ENCODE measurements at regions not wholly inside any gene's neighbourhood (a gene's known extent, or its start where the extent isn't known, plus 50 kb on each side); places are given as distances from the start of the nearest gene placed in this dataset.

DNA sequence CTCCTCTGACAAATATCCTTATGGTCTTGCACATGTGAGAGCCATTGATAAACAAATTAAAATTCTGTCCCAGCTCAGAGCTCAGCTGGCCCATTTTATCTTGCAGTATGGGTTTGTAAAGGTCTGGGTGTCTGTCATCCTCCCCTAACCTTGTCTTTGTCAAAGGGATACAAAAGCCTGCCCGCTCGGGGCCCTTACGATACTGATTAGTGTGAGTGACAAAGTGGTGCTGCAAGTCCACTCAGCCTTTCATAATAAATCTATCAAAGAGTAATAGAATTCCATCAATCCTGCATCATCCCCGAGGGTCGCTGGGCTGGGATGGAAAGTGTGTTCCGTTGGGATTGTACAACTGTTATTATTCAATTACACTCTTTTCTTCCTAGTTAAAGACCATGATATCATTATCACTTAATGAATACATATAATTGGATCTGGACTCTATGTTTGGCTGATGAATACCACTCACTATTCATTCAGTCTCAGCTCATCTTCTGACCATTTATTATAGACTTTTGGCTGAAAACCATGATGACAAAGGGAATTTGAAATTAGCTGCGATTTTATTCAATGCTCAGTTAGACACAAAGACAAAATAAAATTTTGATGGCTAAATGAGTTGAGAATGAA is 122.5 kb upstream of the FOXD3 start:
- DNase-seq (ENCODE audit: low read depth, low spot score), result no peak
- Histone ChIP-seq H3K4me3 (ENCODE audit: insufficient read length, low read depth) (no peak overlapping the region), H3K4me1 (ENCODE audit: insufficient read depth, insufficient read length) (peaks cover 2% of the 10 kb centered on the region), H3K36me3 (ENCODE audit: insufficient read depth, insufficient read length, low read length) (no peaks in the 10 kb centered on the region), H3K9ac (ENCODE audit: insufficient read length, low read depth) (no peak overlapping the region), H3K27me3 (ENCODE audit: insufficient read depth, insufficient read length) (peaks cover 73% of the 10 kb centered on the region), H3K9me3 (ENCODE audit: insufficient read depth, low read length) (no peaks in the 10 kb centered on the region; the same call in 1 of the 2 replicates)
- TF ChIP-seq ZNF274 (IDR thresholded peaks at IDR 0.05; ENCODE audit: low read depth, low read length) (no peak), YY1 (IDR thresholded peaks at IDR 0.05; ENCODE audit: insufficient read depth, insufficient read length) (no peak), SUZ12 (IDR thresholded peaks at IDR 0.05; ENCODE audit: extremely low read depth, insufficient read depth, insufficient read length) (no peak)

- H3K4me1 ChIP-seq (ENCODE audit: insufficient read depth, insufficient read length), result peaks cover 2% of the 10 kb centered on the region
- no peak overlapping the region for H3K4me3 ChIP-seq (ENCODE audit: insufficient read length, low read depth)
- peaks cover 64% of the 10 kb centered on the region for H3K27me3 ChIP-seq (ENCODE audit: insufficient read depth, insufficient read length)
- no peak for DNase-seq (ENCODE audit: low read depth, low spot score)
- H3K9ac ChIP-seq (ENCODE audit: insufficient read length, low read depth), result no peak overlapping the region
- H3K9me3 ChIP-seq (ENCODE audit: insufficient read depth, low read length), result no peaks in the 10 kb centered on the region; the same call in 1 of the 2 replicates
- no peaks in the 10 kb centered on the region for H3K36me3 ChIP-seq (ENCODE audit: insufficient read depth, insufficient read length, low read length)
- TF ChIP-seq SUZ12 (IDR thresholded peaks at IDR 0.05; ENCODE audit: extremely low read depth, insufficient read depth, insufficient read length) (no peak), YY1 (IDR thresholded peaks at IDR 0.05; ENCODE audit: insufficient read depth, insufficient read length) (no peak), ZNF274 (IDR thresholded peaks at IDR 0.05; ENCODE audit: low read depth, low read length) (no peak)
Observed at GRCh38 chr1:63200676-63201075, 121.7 kb upstream of the FOXD3 start.

DNA sequence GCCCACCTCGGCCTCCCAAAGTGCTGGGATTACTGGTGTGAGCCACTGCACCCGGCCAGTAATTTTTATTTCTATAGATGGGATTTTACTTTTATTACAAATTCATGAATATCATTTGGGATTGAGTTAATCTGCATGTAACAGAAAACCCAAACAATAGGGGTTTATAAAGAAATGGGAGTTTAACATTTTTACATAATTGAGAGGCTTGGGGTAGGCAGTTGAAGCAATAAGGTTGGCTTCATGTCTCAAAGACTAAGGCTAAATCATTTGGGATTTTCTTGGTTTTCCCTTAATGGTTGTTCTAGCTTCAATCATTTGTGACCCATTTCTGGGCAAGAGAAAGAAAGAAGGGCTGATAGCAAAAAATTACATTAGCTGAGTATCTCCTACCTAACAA is 118.7 kb upstream of the FOXD3 start:
- no peak overlapping the region for H3K9ac ChIP-seq (ENCODE audit: insufficient read length, low read depth)
- H3K27me3 ChIP-seq (ENCODE audit: insufficient read depth, insufficient read length), result peaks cover 35% of the 10 kb centered on the region
- peaks cover under 1% of the 10 kb centered on the region for H3K4me1 ChIP-seq (ENCODE audit: insufficient read depth, insufficient read length)
- H3K9me3 ChIP-seq (ENCODE audit: insufficient read depth, low read length), result no peaks in the 10 kb centered on the region
- DNase-seq (ENCODE audit: low read depth, low spot score), result no peak
- TF ChIP-seq ZNF274 (IDR thresholded peaks at IDR 0.05; ENCODE audit: low read depth, low read length) (no peak), SUZ12 (IDR thresholded peaks at IDR 0.05; ENCODE audit: extremely low read depth, insufficient read depth, insufficient read length) (no peak), YY1 (IDR thresholded peaks at IDR 0.05; ENCODE audit: insufficient read depth, insufficient read length) (no peak)
- no peaks in the 10 kb centered on the region for H3K36me3 ChIP-seq (ENCODE audit: insufficient read depth, insufficient read length, low read length)
- no peak overlapping the region for H3K4me3 ChIP-seq (ENCODE audit: insufficient read length, low read depth)

DNA sequence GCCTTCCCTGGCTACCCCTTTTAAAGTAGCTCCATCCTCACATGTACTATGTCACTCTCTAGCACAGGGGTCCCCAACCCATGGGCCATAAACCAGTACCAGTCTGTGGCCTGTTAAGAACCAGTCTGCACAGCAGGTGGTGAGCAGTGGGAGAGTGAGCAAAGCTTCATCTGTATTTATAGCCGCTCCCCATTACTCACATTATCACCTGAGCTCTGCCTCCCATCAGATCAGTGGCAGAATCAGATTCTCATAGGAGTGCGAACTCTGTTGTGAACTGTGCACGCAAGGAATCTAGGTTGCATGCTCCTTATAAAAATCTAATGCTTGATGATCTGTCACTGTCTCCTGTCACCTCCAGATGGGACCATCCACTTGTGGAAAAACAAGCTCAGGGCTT is 116.6 kb upstream of the FOXD3 start:
- Histone ChIP-seq H3K9me3 (ENCODE audit: insufficient read depth, low read length) (no peaks in the 10 kb centered on the region), H3K27me3 (ENCODE audit: insufficient read depth, insufficient read length) (peaks cover 21% of the 10 kb centered on the region), H3K4me1 (ENCODE audit: insufficient read depth, insufficient read length) (no peaks in the 10 kb centered on the region), H3K9ac (ENCODE audit: insufficient read length, low read depth) (no peak overlapping the region), H3K36me3 (ENCODE audit: insufficient read depth, insufficient read length, low read length) (no peaks in the 10 kb centered on the region), H3K4me3 (ENCODE audit: insufficient read length, low read depth) (no peak overlapping the region)
- no peak for TF ChIP-seq SUZ12 (IDR thresholded peaks at IDR 0.05; ENCODE audit: extremely low read depth, insufficient read depth, insufficient read length)
- no peak for TF ChIP-seq YY1 (IDR thresholded peaks at IDR 0.05; ENCODE audit: insufficient read depth, insufficient read length)
- no peak for DNase-seq (ENCODE audit: low read depth, low spot score)

DNA sequence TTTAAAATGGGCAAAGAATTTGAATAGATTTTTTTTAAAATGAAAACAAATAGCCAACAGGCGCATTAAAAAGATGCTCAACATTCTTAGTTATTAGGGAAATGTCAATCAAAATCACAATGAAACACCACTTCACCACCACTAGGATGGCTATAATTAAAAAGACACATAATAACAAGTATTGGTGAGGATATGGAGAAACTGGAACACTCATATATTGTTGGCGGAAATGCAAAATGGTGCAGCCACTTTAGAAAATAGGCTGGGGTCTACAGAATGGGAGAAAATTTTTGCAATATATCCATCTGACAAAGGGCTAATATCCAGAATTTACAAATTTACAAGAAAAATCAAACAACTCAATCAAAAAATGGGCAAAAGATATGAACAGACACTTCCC is 107.8 kb upstream of the FOXD3 start:
- Histone ChIP-seq H3K4me3 (ENCODE audit: insufficient read length, low read depth) (no peak overlapping the region), H3K9me3 (ENCODE audit: insufficient read depth, low read length) (peaks cover 10% of the 10 kb centered on the region), H3K9ac (ENCODE audit: insufficient read length, low read depth) (no peak overlapping the region), H3K27me3 (ENCODE audit: insufficient read depth, insufficient read length) (no peaks in the 10 kb centered on the region), H3K4me1 (ENCODE audit: insufficient read depth, insufficient read length) (no peaks in the 10 kb centered on the region), H3K36me3 (ENCODE audit: insufficient read depth, insufficient read length, low read length) (no peaks in the 10 kb centered on the region)
- no peak for DNase-seq (ENCODE audit: low read depth, low spot score)
- no peak for TF ChIP-seq ZNF274 (IDR thresholded peaks at IDR 0.05; ENCODE audit: low read depth, low read length)
- TF ChIP-seq YY1 (IDR thresholded peaks at IDR 0.05; ENCODE audit: insufficient read depth, insufficient read length), result no peak
- TF ChIP-seq SUZ12 (IDR thresholded peaks at IDR 0.05; ENCODE audit: extremely low read depth, insufficient read depth, insufficient read length), result no peak

- Histone ChIP-seq H3K4me1 (ENCODE audit: insufficient read depth, insufficient read length) (no peaks in the 10 kb centered on the region), H3K4me3 (ENCODE audit: insufficient read length, low read depth) (no peak overlapping the region), H3K9ac (ENCODE audit: insufficient read length, low read depth) (no peak overlapping the region), H3K36me3 (ENCODE audit: insufficient read depth, insufficient read length, low read length) (no peaks in the 10 kb centered on the region), H3K27me3 (ENCODE audit: insufficient read depth, insufficient read length) (no peaks in the 10 kb centered on the region), H3K9me3 (ENCODE audit: insufficient read depth, low read length) (no peaks in the 10 kb centered on the region)
- DNase-seq (ENCODE audit: low read depth, low spot score), result no peak
- TF ChIP-seq SUZ12 (IDR thresholded peaks at IDR 0.05; ENCODE audit: extremely low read depth, insufficient read depth, insufficient read length) (no peak), ZNF274 (IDR thresholded peaks at IDR 0.05; ENCODE audit: low read depth, low read length) (no peak), YY1 (IDR thresholded peaks at IDR 0.05; ENCODE audit: insufficient read depth, insufficient read length) (no peak)
Observed at GRCh38 chr1:63223426-63223825, 98.9 kb upstream of the FOXD3 start.

GRCh38 chr1:63230722-63231121 is 91.6 kb upstream of the FOXD3 start:
- DNase-seq (ENCODE audit: low read depth, low spot score), result no peak
- Histone ChIP-seq H3K4me3 (ENCODE audit: insufficient read length, low read depth) (no peak overlapping the region), H3K9ac (ENCODE audit: insufficient read length, low read depth) (no peak overlapping the region), H3K4me1 (ENCODE audit: insufficient read depth, insufficient read length) (no peaks in the 10 kb centered on the region), H3K9me3 (ENCODE audit: insufficient read depth, low read length) (peaks cover 3% of the 10 kb centered on the region), H3K36me3 (ENCODE audit: insufficient read depth, insufficient read length, low read length) (no peaks in the 10 kb centered on the region), H3K27me3 (ENCODE audit: insufficient read depth, insufficient read length) (no peaks in the 10 kb centered on the region)
- no peak for TF ChIP-seq YY1 (IDR thresholded peaks at IDR 0.05; ENCODE audit: insufficient read depth, insufficient read length)
- TF ChIP-seq ZNF274 (IDR thresholded peaks at IDR 0.05; ENCODE audit: low read depth, low read length), result no peak
- TF ChIP-seq SUZ12 (IDR thresholded peaks at IDR 0.05; ENCODE audit: extremely low read depth, insufficient read depth, insufficient read length), result no peak

Measured in NT2/D1 (cell line).